HG03342 (cell line): ENCODE measurements at regions not wholly inside any gene's neighbourhood (a gene's known extent, or its start where the extent isn't known, plus 50 kb on each side); places are given as distances from the start of the nearest gene placed in this dataset.

Experiments
- ATAC-seq: cut with Tn5 transposase; IDR thresholded peaks from one replicate; pipeline ENCODE4 v1.9.1; 2021; ENCODE audit warnings: mild to moderate bottlenecking, moderate library complexity; ENCODE audit not compliant: unreplicated experiment

DNA sequence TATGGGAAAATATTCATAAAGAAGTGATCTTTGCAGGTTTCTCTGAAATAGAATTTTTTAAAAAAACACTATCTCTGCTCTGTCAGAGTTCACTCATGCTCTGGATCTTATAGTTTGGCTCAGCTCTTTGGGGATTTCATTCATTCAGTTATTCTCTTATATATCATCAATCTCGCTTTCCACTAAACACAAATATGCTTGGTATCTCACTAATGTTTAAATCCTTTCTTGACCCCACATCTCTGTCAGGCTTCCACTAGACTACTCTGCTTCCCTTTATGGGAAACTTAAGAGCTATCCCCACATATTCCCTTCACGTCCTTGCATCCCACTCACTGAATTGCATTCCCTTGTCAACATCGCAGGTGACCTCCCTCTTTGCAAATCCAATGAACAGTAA lies 396.1 kb downstream of the ENC1 start:
- no peak for ATAC-seq

DNA sequence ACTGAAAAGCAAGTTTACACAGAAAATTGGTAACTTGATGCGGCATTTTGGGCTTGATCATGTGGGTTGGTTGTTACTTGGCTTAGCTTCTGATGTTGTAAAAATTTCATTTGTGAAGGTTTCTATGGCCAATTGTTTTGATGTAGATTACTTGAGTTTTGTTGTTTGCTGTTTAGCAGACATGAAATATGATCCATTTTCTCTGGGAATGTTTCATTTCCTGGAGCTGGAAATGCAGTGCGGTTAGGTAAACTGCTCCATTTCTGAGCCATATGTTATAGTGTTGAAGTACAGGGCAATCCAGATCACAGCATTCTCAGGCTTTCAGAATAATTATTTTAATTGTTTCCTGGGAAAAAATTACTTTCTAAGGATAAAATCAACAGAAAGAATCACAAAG lies 396.9 kb downstream of the ENC1 start:
- ATAC-seq: no peak

DNA sequence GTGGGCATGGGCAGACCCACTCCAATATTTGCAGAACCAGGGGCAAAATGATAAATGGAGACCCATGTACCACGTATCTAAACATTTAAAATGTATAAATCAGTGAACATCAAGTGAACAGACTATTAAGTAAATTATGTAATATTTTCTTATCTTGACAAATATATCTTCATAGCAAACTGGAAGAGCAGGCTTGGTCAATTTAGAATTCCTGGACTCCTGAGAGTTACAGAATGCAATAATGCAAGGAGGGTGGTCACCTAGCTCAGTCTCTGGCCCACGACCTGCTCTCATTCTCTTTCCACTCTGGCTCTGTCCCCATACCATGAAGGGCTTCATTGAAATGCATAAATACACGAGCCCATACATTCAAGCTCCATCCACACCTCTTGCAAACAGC lies 398.0 kb downstream of the ENC1 start:
- ATAC-seq: no peak

DNA sequence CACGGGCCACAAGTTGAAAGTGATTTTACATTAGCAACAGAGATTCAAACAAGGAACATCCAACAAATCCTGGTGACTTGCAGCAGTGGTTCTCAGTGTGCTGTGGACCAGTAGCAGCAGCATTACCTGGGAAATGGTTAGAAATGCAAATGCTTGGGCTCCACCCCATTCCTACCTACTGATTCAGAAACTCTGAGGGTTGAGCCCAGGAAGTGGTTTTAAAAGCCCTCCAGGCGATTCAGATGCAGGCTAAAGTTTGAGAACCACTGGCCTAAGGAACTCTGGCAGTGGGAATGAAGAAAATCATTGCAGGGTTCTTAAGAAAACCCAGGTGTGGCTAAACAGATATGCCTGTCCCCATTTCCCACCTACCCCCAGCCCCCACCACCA lies 398.8 kb downstream of the ENC1 start:
- ATAC-seq: no peak

DNA sequence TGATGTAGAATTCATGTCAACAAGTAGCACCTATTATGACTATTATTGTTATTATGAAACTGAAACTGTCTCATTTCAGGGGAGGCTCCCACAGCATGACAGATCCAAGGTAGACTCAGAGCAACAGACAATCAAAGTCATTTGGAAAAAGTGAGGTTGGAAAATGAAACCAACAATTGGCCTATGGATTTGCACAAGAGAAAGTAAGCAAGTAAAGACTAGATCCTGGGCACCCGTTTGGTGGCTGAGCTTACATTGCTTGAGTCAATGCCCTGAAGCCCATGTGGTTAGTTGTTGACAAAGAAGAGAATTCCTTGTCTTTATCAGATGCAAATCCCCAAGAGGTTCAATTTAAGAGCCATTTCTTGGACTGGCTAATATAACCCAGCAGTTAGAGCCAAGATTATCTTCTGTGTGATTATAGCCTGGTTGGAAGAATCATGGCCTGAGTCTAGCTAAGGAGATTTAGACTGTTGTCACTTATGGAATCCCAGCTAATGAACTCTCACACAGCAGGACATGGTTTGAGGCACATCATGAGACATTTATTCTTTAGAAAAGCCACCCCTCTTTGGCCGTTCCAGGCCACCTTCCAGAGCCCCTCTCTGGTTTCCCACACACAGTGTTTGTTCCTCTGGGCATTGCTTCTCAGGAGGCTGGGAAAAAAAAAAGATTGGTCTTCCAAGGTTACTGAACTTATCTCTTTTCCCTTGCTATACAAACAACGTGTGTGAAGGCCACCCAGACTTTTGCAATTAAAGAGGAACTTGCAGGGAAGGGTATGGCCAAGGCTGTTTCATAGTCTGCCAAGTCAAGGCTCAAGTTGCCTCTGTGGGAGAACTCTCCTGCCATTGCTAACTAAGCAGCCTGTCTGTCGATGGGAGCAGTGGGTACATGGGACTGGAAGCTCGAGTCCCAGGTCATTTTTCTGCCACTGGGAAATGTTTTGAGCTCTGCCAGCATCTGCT lies 399.5 kb downstream of the ENC1 start:
- no peak for ATAC-seq

DNA sequence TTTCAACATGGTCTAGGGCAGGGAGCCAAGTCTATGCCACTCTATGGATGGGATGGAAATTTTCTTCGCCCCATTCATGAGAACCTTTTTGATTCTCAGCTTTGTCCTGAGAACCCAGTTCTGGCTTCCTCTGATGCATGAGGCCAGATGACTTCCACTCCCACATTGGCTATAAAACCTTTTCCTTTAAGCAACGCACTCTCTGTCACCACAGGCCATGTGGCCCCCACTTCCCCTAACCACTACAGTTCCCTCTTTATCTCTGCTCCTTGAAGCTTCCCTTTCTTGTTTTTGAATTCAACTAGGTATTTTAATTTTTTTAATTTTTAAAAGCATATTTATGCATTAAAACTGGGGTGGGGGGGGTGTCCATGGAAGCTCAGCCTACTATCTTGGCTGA lies 401.3 kb downstream of the ENC1 start:
- ATAC-seq: no peak

DNA sequence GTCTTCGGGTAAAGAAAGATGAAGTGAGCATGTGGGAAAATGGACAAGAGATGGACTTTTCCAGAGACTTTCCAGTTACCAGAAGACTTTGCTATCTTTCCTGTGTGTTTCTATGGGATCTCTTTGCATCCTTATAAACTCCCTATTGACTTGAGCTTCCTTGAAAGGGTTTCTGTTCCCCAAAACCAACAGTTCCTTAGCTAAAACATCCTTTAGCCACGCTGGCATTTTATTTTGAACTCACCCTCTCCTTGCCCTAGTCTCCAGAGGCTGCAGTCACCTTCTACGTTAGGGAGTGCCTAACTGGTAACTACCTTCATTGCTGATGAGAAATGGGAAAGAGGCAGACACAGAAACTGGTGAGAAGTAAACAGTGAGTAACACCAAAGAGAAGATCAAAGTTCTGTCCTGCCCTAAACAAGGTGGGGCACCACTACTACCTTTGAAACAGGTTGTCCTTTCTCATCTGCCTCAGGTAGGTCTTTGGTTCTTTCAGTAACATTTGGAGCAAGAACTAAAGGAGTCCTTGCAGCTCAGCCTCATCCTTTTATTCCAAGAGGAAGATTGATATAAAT lies 402.9 kb downstream of the ENC1 start:
- no peak for ATAC-seq

DNA sequence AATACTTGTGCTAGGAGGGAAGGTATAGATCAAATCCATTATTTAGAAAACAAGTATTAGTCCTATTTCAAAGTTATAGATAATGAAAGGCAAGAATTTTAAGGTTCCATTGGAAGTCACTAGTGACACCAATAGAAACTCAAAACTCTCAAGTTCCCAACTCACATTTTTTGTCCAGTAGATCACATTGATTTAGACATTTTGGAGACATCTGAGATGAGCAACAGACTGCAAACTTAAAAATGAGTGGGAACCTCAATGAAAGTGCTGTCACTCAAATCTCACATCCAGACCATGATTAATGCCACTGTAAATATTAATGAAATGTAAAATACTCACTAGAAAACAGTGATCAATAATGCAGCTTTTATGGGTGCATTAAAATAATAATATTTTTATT lies 405.0 kb downstream of the ENC1 start:
- no peak for ATAC-seq

DNA sequence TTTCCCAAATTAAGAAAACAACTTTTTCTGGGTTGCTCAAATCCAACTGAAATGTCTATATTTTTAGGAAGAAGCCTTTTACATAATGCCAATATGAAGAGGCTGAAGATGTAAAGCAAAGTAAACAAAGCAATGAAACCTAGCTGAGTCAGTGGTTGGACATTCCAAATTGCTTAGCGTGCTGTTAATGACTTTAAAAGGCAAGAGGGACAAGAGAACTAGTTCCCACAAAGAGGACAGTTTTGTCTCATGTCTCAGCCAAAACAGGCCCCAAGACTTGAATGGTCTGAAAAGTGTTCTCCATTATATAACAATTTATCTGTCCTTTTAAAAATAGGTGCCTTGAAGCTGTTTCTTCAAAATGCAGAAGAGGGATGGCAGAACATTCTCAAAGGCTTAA lies 407.0 kb downstream of the ENC1 start:
- ATAC-seq: no peak

DNA sequence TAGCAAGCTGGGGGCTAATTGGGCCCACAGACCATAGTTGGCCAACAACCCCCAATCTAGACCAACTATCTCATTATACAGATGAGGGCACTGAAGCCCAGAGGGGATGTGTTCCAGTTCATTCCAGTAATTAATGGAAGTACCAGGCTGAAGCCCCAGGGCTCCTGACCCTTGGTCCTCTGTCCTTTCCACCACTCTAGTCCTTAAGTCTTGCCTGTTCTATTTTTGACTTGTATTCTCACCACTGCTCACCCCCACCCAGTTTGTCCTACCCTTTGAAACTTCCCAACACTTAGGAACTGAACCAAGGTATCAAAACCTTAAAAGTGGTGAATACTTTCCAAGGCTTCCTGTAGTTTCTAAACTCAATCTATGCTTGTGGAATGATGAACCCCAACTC lies 407.4 kb downstream of the ENC1 start:
- ATAC-seq: no peak

DNA sequence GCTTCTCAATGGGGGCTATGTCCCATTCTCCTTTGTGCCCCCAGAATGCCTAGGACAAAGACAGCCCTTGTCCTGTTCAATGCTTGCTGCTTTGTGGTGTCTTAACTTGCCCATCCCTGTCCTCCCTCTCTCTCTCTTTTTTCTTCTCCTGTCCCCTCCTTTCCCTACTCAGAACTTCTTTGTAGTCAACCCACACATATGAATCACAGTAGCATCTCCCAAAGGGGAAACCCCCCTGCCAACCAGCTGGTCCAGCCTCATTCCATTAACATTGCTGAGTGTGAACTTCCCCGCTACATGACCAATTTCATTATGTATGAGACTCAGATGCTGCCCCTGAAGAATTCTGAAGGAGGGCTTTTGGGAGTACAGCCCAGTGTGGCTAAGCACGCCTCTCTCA lies 408.3 kb downstream of the ENC1 start:
- no peak for ATAC-seq

DNA sequence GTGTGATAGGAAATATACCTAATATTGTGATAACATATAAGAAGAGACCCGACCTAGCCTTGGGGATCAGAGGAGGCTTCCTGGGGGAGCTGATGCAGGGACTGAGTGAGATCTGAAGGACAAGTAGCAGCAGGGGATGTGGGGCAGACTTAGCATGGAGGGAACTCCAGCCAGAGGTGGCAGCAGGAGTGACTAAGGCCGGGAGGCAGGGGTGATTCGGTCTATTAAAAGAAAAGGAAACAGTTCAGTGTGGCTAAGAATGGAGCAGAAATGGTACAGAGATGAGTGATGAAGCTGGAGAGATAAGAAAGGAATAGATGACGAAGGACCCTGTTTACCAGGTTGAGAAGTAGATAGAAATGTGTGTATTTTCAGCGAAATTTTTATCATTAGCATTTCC lies 408.8 kb downstream of the ENC1 start:
- ATAC-seq: no peak

DNA sequence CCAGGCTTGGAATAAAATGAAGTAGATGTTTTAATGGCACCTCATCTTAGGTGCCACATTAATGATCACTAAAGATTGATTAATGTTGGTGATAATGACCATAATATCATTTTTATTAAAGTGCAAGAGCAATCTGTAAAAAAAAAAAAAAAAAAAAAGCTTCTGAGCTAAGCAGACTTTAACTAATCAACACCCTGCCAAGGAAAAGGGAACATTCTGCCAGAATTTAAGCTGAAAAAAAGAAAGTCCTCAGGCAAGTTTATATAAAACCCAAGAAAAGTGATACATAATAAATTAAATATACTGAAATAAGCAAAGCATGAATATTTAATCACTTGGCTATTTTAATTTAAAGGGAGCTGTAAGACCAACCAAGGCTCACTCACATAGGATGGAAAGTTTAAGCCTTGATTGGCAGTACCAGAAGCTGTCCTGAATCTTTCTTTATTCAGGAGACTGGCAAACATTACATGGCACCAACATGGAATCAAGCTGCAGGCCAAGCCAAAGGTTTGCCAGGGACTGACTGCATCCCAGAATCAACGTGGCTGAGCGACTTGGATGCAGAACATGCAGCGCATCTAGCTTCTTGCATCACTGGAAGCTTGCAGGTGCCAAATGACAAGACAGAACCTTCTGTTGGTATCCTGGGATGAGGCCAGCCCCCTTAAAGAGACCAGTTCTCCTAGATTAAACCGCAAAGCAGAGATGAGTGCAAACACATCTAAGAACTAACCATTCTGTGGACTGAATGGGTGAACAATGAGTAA lies 413.6 kb downstream of the ENC1 start:
- ATAC-seq: no peak

DNA sequence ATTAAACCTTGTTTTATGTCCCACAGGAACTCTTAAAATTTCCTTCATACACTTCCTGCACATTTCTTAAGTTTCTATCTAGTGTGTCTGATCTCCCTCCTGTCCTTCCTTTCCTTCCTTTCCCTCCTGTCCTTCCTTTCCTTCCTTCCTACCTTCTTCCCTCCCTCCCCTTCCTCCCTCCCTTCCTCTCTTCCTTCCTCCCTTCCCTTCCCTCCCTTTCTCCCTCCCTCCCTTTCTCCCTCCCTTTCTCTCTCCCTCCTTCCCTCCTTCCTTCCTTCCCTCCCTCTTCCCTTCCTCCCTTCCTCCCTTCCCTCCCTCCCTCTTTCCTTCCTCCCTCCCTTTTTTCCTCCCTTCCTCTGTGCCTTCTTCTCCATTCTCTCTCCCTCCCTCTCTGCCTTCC lies 414.9 kb downstream of the ENC1 start:
- ATAC-seq: no peak

DNA sequence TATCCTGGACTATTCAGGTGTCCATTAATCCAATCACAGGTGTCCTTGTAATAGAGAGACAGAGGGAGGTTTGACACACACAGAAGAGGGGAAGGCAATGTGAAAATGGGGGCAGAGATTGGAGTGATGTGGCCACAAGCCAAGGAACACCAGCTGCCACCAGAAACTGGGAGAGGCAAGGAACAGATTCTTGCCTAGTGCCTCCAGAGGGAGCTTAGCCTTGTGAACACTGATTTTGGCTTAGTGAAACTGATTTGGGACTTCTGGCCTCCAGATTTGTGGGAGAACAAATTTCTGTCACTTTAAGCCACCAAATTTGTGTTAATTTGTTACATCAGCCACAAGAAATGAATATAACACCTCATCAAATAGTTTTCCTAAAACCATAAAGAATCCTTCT lies 416.2 kb downstream of the ENC1 start:
- no peak for ATAC-seq

DNA sequence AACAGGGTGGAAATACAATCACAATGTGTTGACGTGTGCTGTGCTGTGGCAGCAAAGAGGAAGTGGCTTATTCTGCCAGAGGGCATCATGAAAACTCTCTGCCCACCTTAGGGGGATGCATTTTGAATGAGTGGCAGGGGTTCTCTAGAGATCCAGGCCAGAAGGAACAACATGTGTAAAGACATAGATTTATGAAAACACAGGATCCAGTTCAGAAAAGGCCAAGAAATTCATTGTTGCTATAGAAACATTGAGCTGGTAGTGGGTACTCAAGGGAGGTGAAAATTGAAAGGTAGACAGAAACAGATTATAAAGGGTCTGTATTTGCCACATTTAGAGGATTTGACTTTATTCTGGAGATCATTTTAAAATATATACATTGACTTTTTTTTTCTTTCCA lies 417.7 kb downstream of the ENC1 start:
- no peak for ATAC-seq

DNA sequence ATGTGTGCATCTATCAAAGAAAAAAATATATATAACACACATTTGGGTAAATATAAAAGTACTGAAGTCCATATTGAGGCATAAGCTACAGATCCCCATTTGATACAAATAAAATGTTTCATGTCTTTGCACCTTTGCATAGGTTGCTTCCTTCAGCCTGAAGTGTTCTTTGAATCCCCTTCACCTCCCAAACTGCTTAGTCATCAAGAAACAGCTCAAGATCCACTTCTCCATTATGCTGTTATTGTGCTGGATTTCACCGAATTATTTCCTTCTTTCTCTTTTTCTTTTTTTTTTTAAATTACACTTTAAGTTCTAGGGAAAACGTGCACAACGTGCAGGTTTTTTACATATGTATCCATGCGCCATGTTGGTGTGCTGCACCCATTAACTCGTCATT lies 419.1 kb downstream of the ENC1 start:
- no peak for ATAC-seq

DNA sequence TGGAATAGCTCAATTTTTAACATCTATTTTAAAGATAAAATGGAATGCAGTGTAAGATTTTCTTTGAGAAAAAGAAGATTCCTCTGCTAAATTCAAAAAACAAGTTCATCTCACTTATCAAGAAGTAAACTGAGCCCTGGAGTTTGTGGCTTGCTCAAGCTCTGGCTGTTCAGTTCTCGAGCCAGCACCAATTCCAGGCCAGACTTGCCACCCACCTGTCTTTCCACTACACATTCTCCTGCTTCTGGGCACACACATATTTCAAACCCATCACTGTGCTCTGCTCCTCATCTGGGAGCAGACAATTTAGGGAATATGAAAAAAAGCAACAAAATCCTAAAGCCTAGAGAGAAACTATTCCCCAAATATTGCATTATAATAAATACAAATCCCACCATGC lies 424.5 kb downstream of the ENC1 start:
- no peak for ATAC-seq

DNA sequence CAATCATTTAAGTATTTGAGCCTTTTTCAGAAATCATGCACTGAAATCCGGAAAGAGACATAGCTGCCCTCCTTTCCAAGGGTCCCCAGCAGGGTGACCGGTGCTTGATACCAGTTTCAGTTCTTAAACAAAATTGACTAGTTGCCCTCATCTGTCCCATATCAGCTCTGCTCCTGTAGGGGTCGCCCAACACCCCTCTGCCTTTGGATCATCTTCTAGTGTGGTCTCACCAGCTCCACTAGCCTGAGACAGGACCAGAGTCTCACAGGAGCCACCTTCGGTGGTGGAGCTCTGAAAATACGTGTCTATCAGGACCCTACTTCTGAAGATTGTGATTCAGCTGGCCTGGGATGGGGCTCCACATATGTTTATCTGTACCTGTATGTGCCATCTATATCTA lies 428.2 kb downstream of the ENC1 start:
- no peak for ATAC-seq

DNA sequence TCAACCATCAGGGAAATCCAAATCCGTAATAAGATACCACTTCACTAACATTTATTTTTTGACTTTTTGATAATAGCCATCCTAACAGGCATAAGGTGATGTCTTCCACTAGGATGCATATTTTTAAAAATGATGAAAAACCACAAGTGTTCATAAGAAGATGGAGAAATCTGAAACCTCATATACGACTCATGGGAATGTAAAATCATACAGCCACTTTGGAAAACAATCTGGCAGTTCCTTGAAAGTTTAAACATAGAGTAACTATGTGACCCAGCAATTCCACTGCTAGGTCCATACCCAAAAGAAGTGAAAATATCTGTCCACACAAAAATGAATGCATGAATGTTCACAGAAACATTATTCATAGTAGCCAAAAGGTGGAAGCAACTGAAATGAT lies 431.0 kb downstream of the ENC1 start:
- ATAC-seq: no peak

DNA sequence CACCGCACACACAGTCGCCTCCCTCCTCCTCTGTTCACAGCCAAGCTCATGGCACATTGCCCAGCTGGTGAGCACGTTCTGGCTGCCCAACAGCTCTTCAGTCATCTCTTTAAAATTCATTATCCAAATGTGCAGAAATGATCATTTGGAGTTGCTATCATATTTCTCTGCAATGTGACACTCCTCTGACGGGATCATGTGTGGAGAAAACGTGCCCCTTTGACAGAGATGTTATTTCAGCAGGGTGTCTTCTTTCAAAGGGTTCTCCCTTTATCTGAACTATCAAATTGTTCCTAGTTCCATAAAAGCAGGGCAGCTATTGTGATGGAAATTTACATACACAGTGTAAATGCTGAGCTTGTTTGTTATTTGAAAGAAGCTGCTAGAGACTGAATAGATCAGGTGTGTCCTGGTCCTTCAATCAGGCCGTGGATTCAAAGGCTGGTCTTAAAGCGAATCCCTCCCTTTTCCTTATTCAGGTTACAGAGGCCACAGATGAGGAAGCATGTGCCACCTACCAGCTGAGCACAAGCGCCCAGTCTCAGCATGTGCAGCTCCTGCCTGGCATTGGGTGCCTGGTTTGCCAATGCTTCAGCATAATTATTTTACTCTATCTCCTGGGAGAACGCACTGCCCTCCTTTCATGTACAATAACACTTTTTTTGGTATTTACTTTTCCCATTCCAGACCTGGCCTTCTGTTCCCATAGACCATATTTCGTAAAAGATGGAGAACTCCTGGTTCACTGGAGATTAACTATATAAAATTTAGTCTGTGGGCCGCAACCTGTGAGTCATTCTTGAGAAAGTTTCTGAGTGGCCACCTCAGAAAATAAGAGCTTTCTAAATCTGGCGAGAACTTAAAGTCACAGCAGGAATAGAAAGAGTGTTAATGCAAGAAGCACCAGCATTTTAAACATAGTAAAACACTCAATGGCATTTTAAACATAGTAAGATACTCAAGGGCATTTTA lies 433.7 kb downstream of the ENC1 start:
- ATAC-seq: no peak
